Endothelial cell of umbilical vein (primary cell): ENCODE measurements at regions not wholly inside any gene's neighbourhood (a gene's known extent, or its start where the extent isn't known, plus 50 kb on each side); places are given as distances from the start of the nearest gene placed in this dataset.

ENCODE experiments used
- EZH2 ChIP-seq: IDR thresholded peaks from 2 replicates; pipeline ENCODE4 v1.6.1; 2012; ENCODE audit warnings: borderline replicate concordance, low read depth, mild to moderate bottlenecking, moderate library complexity, low read length, inconsistent platforms; ENCODE audit not compliant: severe bottlenecking
- MYC ChIP-seq: IDR thresholded peaks from one replicate; pipeline ENCODE4 v1.6.1; 2011; ENCODE audit warnings: mild to moderate bottlenecking, low read depth, low read length
- POLR2A ChIP-seq: IDR thresholded peaks from 2 replicates; pipeline ENCODE4 v1.6.1; 2012; ENCODE audit warnings: low read depth, mild to moderate bottlenecking, control low read depth, low read length
- POLR2AphosphoS5 ChIP-seq: IDR thresholded peaks from 2 replicates; pipeline ENCODE4 v1.6.1; 2012; ENCODE audit warnings: low read depth, mild to moderate bottlenecking, control low read depth, low read length, moderate library complexity; ENCODE audit not compliant: insufficient read depth
- TF ChIP-seq, protein P1 (sequence below), 2 donors: IDR thresholded peaks; 1 replicate in 1 of 2; 2 replicates in 1 of 2; pipeline ENCODE4 v1.5.1; 2011; ENCODE audit warnings: low read length in 2 of 2, mild to moderate bottlenecking in 2 of 2, moderate library complexity in 2 of 2, control low read depth in 1 of 2, inconsistent platforms in 1 of 2, low read depth in 1 of 2; ENCODE audit not compliant: insufficient read depth in 1 of 2; ENCODE audit errors: extremely low read depth in 1 of 2
- TF ChIP-seq, protein P2 (sequence below): IDR thresholded peaks from 2 replicates; pipeline ENCODE4 v1.6.1; 2011; ENCODE audit not compliant: insufficient read depth, insufficient read length

DNA sequence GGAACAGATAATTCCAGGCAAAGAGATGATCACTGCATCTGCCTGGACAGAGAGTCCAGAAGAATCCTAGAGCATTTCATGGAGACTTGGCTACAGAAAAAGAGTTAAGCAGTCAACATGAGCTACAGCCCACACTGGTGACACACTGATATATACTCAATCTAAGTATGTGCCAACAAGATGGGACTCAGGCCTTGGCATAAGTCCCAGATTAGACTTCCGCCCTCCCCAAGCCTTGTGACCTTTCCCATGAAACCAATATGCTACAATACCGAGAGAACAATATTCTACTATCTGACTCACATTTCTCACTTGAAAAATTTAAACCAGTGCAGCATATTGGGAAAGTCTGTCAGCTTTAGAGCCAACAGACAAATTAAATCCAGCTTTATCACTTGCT is 65.7 kb upstream of the SLITRK2 start:
- TF ChIP-seq POLR2AphosphoS5, result no peak
- TF ChIP-seq, protein P1, sequence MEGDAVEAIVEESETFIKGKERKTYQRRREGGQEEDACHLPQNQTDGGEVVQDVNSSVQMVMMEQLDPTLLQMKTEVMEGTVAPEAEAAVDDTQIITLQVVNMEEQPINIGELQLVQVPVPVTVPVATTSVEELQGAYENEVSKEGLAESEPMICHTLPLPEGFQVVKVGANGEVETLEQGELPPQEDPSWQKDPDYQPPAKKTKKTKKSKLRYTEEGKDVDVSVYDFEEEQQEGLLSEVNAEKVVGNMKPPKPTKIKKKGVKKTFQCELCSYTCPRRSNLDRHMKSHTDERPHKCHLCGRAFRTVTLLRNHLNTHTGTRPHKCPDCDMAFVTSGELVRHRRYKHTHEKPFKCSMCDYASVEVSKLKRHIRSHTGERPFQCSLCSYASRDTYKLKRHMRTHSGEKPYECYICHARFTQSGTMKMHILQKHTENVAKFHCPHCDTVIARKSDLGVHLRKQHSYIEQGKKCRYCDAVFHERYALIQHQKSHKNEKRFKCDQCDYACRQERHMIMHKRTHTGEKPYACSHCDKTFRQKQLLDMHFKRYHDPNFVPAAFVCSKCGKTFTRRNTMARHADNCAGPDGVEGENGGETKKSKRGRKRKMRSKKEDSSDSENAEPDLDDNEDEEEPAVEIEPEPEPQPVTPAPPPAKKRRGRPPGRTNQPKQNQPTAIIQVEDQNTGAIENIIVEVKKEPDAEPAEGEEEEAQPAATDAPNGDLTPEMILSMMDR (IDR thresholded peaks at IDR 0.05; ENCODE audit: extremely low read depth in 1 of 2, insufficient read depth in 1 of 2, low read depth in 1 of 2, low read length in 2 of 2), result no peak
- no peak for TF ChIP-seq POLR2A
- TF ChIP-seq EZH2, result no peak
- TF ChIP-seq, protein P2, sequence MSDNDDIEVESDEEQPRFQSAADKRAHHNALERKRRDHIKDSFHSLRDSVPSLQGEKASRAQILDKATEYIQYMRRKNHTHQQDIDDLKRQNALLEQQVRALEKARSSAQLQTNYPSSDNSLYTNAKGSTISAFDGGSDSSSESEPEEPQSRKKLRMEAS, result no peak
- no peak for TF ChIP-seq MYC
